MM.1S (cell line): ENCODE measurements at regions not wholly inside any gene's neighbourhood (a gene's known extent, or its start where the extent isn't known, plus 50 kb on each side); places are given as distances from the start of the nearest gene placed in this dataset.

Experiments
- EZH2phosphoT487 ChIP-seq: fragments of 300-600 bp; sonication (generic); IDR thresholded peaks from 2 replicates; pipeline ENCODE4 v1.6.1; 2018; ENCODE audit warnings: antibody characterized with exemption, low read length
- TF ChIP-seq, protein P1 (sequence below): fragments of 300-600 bp; sonication (generic); IDR thresholded peaks from 2 replicates; pipeline ENCODE4 v1.5.1; 2016; ENCODE audit warnings: antibody characterized with exemption, low read length, mixed read lengths

- TF ChIP-seq, protein P1, sequence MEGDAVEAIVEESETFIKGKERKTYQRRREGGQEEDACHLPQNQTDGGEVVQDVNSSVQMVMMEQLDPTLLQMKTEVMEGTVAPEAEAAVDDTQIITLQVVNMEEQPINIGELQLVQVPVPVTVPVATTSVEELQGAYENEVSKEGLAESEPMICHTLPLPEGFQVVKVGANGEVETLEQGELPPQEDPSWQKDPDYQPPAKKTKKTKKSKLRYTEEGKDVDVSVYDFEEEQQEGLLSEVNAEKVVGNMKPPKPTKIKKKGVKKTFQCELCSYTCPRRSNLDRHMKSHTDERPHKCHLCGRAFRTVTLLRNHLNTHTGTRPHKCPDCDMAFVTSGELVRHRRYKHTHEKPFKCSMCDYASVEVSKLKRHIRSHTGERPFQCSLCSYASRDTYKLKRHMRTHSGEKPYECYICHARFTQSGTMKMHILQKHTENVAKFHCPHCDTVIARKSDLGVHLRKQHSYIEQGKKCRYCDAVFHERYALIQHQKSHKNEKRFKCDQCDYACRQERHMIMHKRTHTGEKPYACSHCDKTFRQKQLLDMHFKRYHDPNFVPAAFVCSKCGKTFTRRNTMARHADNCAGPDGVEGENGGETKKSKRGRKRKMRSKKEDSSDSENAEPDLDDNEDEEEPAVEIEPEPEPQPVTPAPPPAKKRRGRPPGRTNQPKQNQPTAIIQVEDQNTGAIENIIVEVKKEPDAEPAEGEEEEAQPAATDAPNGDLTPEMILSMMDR: no peak
- TF ChIP-seq EZH2phosphoT487: no peak
Observed at GRCh38 chr1:115575661-115576060, 66.1 kb upstream of the VANGL1 start.
